HG03457 (cell line): ENCODE measurements at regions not wholly inside any gene's neighbourhood (a gene's known extent, or its start where the extent isn't known, plus 50 kb on each side); places are given as distances from the start of the nearest gene placed in this dataset.
"Not testable (repeated sequence)": the region's sequence is repeated elsewhere in the genome, so short reads cannot be mapped to it uniquely, and the experiment has no call there.

Experiments used
- ATAC-seq: cut with Tn5 transposase; IDR thresholded peaks from one replicate; pipeline ENCODE4 v1.9.1; 2021; ENCODE audit warnings: moderate number of reproducible peaks; ENCODE audit not compliant: unreplicated experiment

- ATAC-seq: no peak
Observed at GRCh38 chr14:25699981-25700380, 650.0 kb upstream of the STXBP6 start.

- no peak for ATAC-seq
Observed at GRCh38 chr14:25698111-25698510, 648.2 kb upstream of the STXBP6 start.

- no peak for ATAC-seq
Observed at GRCh38 chr14:25696176-25696575, 646.2 kb upstream of the STXBP6 start.

GRCh38 chr14:25685004-25685403, 635.1 kb upstream of the STXBP6 start:
- ATAC-seq: no peak

GRCh38 chr14:25680934-25681333, 631.0 kb upstream of the STXBP6 start:
- ATAC-seq: no peak

GRCh38 chr14:25680511-25680910, 630.6 kb upstream of the STXBP6 start:
- ATAC-seq: not testable (repeated sequence)

GRCh38 chr14:25677111-25677510, 627.2 kb upstream of the STXBP6 start:
- ATAC-seq: no peak

- no peak for ATAC-seq
Observed at GRCh38 chr14:25667387-25667786, 617.4 kb upstream of the STXBP6 start.

GRCh38 chr14:25666877-25667276, 616.9 kb upstream of the STXBP6 start:
- no peak for ATAC-seq

GRCh38 chr14:25658988-25659387, 609.0 kb upstream of the STXBP6 start:
- no peak for ATAC-seq

- ATAC-seq: no peak
Observed at GRCh38 chr14:25630447-25630846, 580.5 kb upstream of the STXBP6 start.

- no peak for ATAC-seq
Observed at GRCh38 chr14:25628978-25629377, 579.0 kb upstream of the STXBP6 start.

GRCh38 chr14:25628390-25628789, 578.4 kb upstream of the STXBP6 start:
- no peak for ATAC-seq

- ATAC-seq: no peak
Observed at GRCh38 chr14:25626986-25627385, 577.0 kb upstream of the STXBP6 start.

GRCh38 chr14:25622763-25623162, 572.8 kb upstream of the STXBP6 start:
- ATAC-seq: no peak

- no peak for ATAC-seq
Observed at GRCh38 chr14:25620515-25620914, 570.6 kb upstream of the STXBP6 start.

GRCh38 chr14:25615174-25615573, 565.2 kb upstream of the STXBP6 start:
- ATAC-seq: no peak

- no peak for ATAC-seq
Observed at GRCh38 chr14:25607192-25607591, 557.2 kb upstream of the STXBP6 start.

GRCh38 chr14:25602106-25602505, 552.2 kb upstream of the STXBP6 start:
- ATAC-seq: no peak

GRCh38 chr14:25588751-25589150, 538.8 kb upstream of the STXBP6 start:
- ATAC-seq: no peak

GRCh38 chr14:25574628-25575325, 524.8 kb upstream of the STXBP6 start:
- ATAC-seq: no peak

- ATAC-seq: no peak
Observed at GRCh38 chr14:25570483-25570882, 520.5 kb upstream of the STXBP6 start.

- no peak for ATAC-seq
Observed at GRCh38 chr14:25557466-25557865, 507.5 kb upstream of the STXBP6 start.
